ENCODE measurements at regions not wholly inside any gene's neighbourhood (a gene's known extent, or its start where the extent isn't known, plus 50 kb on each side); places are given as distances from the start of the nearest gene placed in this dataset.

DNA sequence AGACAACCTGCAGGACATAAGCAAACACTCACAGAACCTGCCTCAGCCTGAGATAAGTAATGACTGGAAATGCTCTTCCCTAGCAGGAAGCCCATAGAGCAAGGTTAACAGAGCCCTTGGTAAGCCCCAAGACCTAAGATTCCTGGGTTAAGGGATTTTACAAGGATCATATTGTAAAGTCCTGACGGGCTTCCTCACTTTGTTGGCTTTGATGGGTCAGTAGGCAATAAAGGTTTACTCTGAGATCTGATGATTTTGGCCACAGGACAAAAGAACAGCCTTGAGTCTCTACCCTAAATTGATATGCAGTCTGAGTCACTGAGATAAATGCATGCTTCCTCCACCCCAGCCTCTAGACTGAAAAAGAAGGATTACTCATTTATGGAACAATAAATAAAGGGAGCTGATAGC is 270.8 kb downstream of the HTR7 start:
- ATAC-seq (no peak), DNase-seq (ENCODE audit: low read depth in 1 of 2, low spot score in 1 of 2) (no peak), FAIRE-seq (no peak)
- TF ChIP-seq ZSCAN20 (CRISPR knock-in tag; IDR thresholded peaks at IDR 0.05) (no peak), ESRRA (IDR thresholded peaks at IDR 0.05; ENCODE audit: borderline replicate concordance, low read length) (no peak), RNF2 (IDR thresholded peaks at IDR 0.05; ENCODE audit: borderline replicate concordance, low read depth) (no peak), NR3C1 (IDR thresholded peaks at IDR 0.05) (no peak), SREBF2 (IDR thresholded peaks at IDR 0.05) (no peak), HOXA7 (CRISPR knock-in tag; IDR thresholded peaks at IDR 0.05) (no peak), TP53 (CRISPR knock-in tag; IDR thresholded peaks at IDR 0.05) (no peak), MAZ (IDR thresholded peaks at IDR 0.05; ENCODE audit: borderline replicate concordance, low read depth, low read length) (no peak), HDAC2 (IDR thresholded peaks at IDR 0.05) (no peak)
- TF ChIP-seq, protein P1, sequence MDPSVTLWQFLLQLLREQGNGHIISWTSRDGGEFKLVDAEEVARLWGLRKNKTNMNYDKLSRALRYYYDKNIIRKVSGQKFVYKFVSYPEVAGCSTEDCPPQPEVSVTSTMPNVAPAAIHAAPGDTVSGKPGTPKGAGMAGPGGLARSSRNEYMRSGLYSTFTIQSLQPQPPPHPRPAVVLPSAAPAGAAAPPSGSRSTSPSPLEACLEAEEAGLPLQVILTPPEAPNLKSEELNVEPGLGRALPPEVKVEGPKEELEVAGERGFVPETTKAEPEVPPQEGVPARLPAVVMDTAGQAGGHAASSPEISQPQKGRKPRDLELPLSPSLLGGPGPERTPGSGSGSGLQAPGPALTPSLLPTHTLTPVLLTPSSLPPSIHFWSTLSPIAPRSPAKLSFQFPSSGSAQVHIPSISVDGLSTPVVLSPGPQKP (IDR thresholded peaks at IDR 0.05; ENCODE audit: low read depth, low read length), result no peak
- TF ChIP-seq, protein P2, sequence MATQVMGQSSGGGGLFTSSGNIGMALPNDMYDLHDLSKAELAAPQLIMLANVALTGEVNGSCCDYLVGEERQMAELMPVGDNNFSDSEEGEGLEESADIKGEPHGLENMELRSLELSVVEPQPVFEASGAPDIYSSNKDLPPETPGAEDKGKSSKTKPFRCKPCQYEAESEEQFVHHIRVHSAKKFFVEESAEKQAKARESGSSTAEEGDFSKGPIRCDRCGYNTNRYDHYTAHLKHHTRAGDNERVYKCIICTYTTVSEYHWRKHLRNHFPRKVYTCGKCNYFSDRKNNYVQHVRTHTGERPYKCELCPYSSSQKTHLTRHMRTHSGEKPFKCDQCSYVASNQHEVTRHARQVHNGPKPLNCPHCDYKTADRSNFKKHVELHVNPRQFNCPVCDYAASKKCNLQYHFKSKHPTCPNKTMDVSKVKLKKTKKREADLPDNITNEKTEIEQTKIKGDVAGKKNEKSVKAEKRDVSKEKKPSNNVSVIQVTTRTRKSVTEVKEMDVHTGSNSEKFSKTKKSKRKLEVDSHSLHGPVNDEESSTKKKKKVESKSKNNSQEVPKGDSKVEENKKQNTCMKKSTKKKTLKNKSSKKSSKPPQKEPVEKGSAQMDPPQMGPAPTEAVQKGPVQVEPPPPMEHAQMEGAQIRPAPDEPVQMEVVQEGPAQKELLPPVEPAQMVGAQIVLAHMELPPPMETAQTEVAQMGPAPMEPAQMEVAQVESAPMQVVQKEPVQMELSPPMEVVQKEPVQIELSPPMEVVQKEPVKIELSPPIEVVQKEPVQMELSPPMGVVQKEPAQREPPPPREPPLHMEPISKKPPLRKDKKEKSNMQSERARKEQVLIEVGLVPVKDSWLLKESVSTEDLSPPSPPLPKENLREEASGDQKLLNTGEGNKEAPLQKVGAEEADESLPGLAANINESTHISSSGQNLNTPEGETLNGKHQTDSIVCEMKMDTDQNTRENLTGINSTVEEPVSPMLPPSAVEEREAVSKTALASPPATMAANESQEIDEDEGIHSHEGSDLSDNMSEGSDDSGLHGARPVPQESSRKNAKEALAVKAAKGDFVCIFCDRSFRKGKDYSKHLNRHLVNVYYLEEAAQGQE (IDR thresholded peaks at IDR 0.05), result no peak
- CTCF ChIA-PET, result no interaction called here
- Histone ChIP-seq H3K4me2 (no peak overlapping the region), H3K27ac (no peak overlapping the region), H3K9me3 (no peaks in the 10 kb centered on the region), H3K4me3 (no peak overlapping the region), H3K4me1 (no peaks in the 10 kb centered on the region)
- 0% methylated on average over 1 of the region's 1 CpG for WGBS (ENCODE audit: missing lambda C conversion rate)
- POLR2A ChIA-PET, result no interaction called here

DNA sequence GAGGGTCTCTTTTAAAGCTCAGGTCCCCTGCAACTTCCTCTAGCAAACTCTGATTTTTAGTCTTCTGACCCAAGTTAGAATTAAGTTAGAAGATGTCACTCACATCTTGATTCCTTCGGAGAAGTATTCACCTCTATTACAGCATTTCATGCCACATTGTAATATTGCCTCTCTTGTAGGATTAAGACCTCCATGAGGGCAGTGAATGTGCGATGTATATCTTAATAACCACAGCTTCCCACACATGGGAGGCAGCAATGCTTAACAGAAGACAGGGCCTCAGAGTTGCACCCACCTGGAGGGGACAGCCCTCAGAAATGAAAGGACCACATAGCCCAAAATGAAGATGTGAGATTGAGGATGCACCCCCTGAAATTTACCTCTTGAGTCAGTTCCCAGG is 270.3 kb downstream of the HTR7 start:
- TF ChIP-seq KDM5A (IDR thresholded peaks at IDR 0.05), result no peak
- no peak for TF ChIP-seq CBX8 (IDR thresholded peaks at IDR 0.05)
- no peak for TF ChIP-seq POLR2A (IDR thresholded peaks at IDR 0.05; ENCODE audit: low read length)
- TF ChIP-seq ESRRA (IDR thresholded peaks at IDR 0.05; ENCODE audit: borderline replicate concordance, low read length), result no peak
- H3K27ac ChIP-seq, result no peak overlapping the region
- ChIA-PET CTCF (no interaction called here), POLR2A (no interaction called here)
- no peaks in the 10 kb centered on the region for H3K9me3 ChIP-seq
- WGBS (ENCODE audit: missing lambda C conversion rate), result 31% methylated on average over 2 of the region's 2 CpGs
- H3K4me2 ChIP-seq, result no peak overlapping the region
- H3K4me3 ChIP-seq, result no peak overlapping the region
- no peak for ATAC-seq
- FAIRE-seq, result no peak
- H3K4me1 ChIP-seq, result no peaks in the 10 kb centered on the region
- DNase-seq (ENCODE audit: low read depth in 1 of 2, low spot score in 1 of 2), result no peak

DNA sequence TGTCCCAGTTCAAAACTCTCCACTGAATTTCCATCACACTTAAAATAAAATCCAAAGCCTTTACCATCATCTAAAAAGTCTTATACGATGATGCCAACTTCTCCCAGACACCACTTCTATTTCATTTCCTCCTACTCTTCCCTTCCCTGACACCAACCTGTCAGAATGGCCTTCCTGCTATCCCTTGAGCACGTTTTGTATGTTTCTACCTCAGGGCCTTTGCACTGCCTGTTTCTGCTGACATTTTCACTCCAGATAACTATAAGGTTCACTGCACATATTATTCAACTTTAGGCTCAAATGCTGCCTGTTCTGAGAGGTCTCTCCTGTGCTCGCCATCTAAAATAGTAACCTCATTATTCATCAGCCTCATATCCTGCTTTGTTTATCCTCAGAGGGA is 269.6 kb downstream of the HTR7 start:
- POLR2A ChIA-PET, result no interaction called here
- CTCF ChIA-PET, result no interaction called here
- no peak overlapping the region for H3K27ac ChIP-seq
- 6% methylated on average over 3 of the region's 3 CpGs for WGBS (ENCODE audit: missing lambda C conversion rate)
- no peak overlapping the region for H3K4me2 ChIP-seq
- no peak for TF ChIP-seq FOXS1 (CRISPR knock-in tag; IDR thresholded peaks at IDR 0.05)
- ATAC-seq (no peak), FAIRE-seq (no peak), DNase-seq (ENCODE audit: low read depth in 1 of 2, low spot score in 1 of 2) (no peak)
- no peak overlapping the region for H3K4me3 ChIP-seq
- no peaks in the 10 kb centered on the region for H3K4me1 ChIP-seq
- H3K9me3 ChIP-seq, result no peaks in the 10 kb centered on the region

DNA sequence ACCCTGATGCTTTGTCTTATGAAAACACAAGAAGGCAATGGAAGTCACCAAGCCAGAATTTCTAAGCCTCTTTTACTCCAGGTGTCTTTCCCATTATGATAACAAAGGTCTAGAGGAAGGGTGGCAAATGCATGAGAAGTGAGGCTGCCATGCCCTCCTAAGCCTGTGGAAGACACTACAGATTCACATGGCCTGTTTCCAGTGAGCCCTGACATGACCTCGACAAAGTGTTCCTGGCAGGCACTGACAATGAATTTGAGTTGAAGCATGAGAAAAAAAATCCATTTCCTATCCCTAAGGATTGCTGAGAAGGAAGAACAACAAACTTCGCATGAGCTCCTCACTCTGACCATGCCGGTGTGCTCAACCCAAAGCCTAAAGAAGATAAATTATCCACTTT is 268.0 kb downstream of the HTR7 start:
- POLR2A ChIA-PET, result no interaction called here
- WGBS (ENCODE audit: missing lambda C conversion rate), result 24% methylated on average over 3 of the region's 3 CpGs
- no peaks in the 10 kb centered on the region for H3K9me3 ChIP-seq
- no peak for TF ChIP-seq KDM1A (IDR thresholded peaks at IDR 0.05; ENCODE audit: low read depth)
- no peak for TF ChIP-seq KDM5A (IDR thresholded peaks at IDR 0.05)
- TF ChIP-seq, protein P1 (IDR thresholded peaks at IDR 0.05; ENCODE audit: low read depth, low read length), result no peak
- no peak for TF ChIP-seq HEYL (CRISPR knock-in tag; IDR thresholded peaks at IDR 0.05)
- TF ChIP-seq RARB (CRISPR knock-in tag; IDR thresholded peaks at IDR 0.05), result no peak
- no peak for TF ChIP-seq EHMT2 (IDR thresholded peaks at IDR 0.05; ENCODE audit: low read depth)
- TF ChIP-seq POLR2A (IDR thresholded peaks at IDR 0.05; ENCODE audit: low read length), result no peak
- no peak for TF ChIP-seq MAFK (IDR thresholded peaks at IDR 0.05; ENCODE audit: partially characterized antibody)
- no peak for TF ChIP-seq RCOR1 (IDR thresholded peaks at IDR 0.05; ENCODE audit: low read depth, low read length)
- TF ChIP-seq CBX8 (IDR thresholded peaks at IDR 0.05), result no peak
- TF ChIP-seq CEBPB (IDR thresholded peaks at IDR 0.05), result no peak
- TF ChIP-seq, protein P2 (IDR thresholded peaks at IDR 0.05), result no peak

More for the DNA sequence above, 268.0 kb downstream of the HTR7 start:
- CTCF ChIA-PET, result no interaction called here
- no peak overlapping the region for H3K27ac ChIP-seq
- H3K4me1 ChIP-seq, result no peaks in the 10 kb centered on the region
- DNase-seq (ENCODE audit: low read depth in 1 of 2, low spot score in 1 of 2) (no peak), FAIRE-seq (no peak), ATAC-seq (no peak)
- no peak overlapping the region for H3K4me2 ChIP-seq
- H3K4me3 ChIP-seq, result no peak overlapping the region
